ENCODE measurements at regions not wholly inside any gene's neighbourhood (a gene's known extent, or its start where the extent isn't known, plus 50 kb on each side); places are given as distances from the start of the nearest gene placed in this dataset.

- TF ChIP-seq EZH2phosphoT487 (IDR thresholded peaks at IDR 0.05; ENCODE audit: insufficient read depth, low read depth), result no peak
- TF ChIP-seq EZH2 (IDR thresholded peaks at IDR 0.05; ENCODE audit: insufficient read depth, poor library complexity, severe bottlenecking), result no peak
Observed at GRCh38 chrX:15151267-15152186, 118.4 kb downstream of the ASB9 start.

All from GM23248 (cell line).